Astrocyte (in vitro differentiated cells and primary cell): ENCODE measurements at regions not wholly inside any gene's neighbourhood (a gene's known extent, or its start where the extent isn't known, plus 50 kb on each side); places are given as distances from the start of the nearest gene placed in this dataset.
"Not testable (repeated sequence)": the region's sequence is repeated elsewhere in the genome, so short reads cannot be mapped to it uniquely, and the experiment has no call there.

Source experiments
- DNase-seq: peaks from one replicate; pipeline ENCODE4 v3.0.0-alpha.2; 2010; ENCODE audit warnings: low read depth
- FAIRE-seq: peaks from 2 replicates; lab custom pipeline; 2011; peaks lifted over from hg19 to GRCh38; lab: Jason Lieb, UNC
- H2AFZ ChIP-seq: 2 replicates; pipeline ENCODE4 v1.6.0; 2012; ENCODE audit warnings: low read depth, low read length, inconsistent platforms
- H3K27ac ChIP-seq: 2 replicates; pipeline ENCODE4 v1.5.1; 2011; ENCODE audit warnings: low read depth, low read length, inconsistent platforms
- H3K27me3 ChIP-seq: 2 replicates; pipeline ENCODE4 v1.6.0; 2011; ENCODE audit warnings: low read length, inconsistent platforms; ENCODE audit not compliant: insufficient read depth
- H3K36me3 ChIP-seq: 2 replicates; pipeline ENCODE4 v1.5.1; 2011; ENCODE audit warnings: low read length, inconsistent platforms; ENCODE audit not compliant: insufficient read depth
- H3K4me1 ChIP-seq: 2 replicates; pipeline ENCODE4 v1.5.1; 2011; ENCODE audit warnings: low read length, inconsistent platforms; ENCODE audit not compliant: insufficient read depth
- H3K4me2 ChIP-seq: 2 replicates; pipeline ENCODE4 v1.6.0; 2012; ENCODE audit warnings: low read length, inconsistent platforms
- H3K4me3 ChIP-seq: 2 replicates; pipeline ENCODE4 v1.5.1; 2011; ENCODE audit warnings: low read depth, mild to moderate bottlenecking, low read length, inconsistent platforms; ENCODE audit not compliant: insufficient read depth
- H3K79me2 ChIP-seq: 2 replicates; pipeline ENCODE4 v1.6.0; 2012; ENCODE audit warnings: mild to moderate bottlenecking, low read length, inconsistent platforms; ENCODE audit not compliant: insufficient read depth
- H3K9ac ChIP-seq: 2 replicates; pipeline ENCODE4 v1.6.0; 2012; ENCODE audit warnings: mild to moderate bottlenecking, low read length, inconsistent platforms
- H3K9me3 ChIP-seq: 2 replicates; pipeline ENCODE4 v1.5.1; 2012; ENCODE audit warnings: low read depth, mild to moderate bottlenecking, low read length, inconsistent platforms; ENCODE audit not compliant: insufficient read depth
- H4K20me1 ChIP-seq: 2 replicates; pipeline ENCODE4 v1.6.0; 2012; ENCODE audit warnings: low read length, inconsistent platforms; ENCODE audit not compliant: insufficient read depth
- H3K27ac Mint-ChIP-seq: one replicate; pipeline ENCODE4 v1.8.0; 2021; ENCODE audit warnings: mild to moderate bottlenecking, mixed read lengths; ENCODE audit not compliant: unreplicated experiment
- H3K27me3 Mint-ChIP-seq: one replicate; pipeline ENCODE4 v1.8.0; 2021; ENCODE audit warnings: low read depth, mixed read lengths; ENCODE audit not compliant: unreplicated experiment
- H3K36me3 Mint-ChIP-seq: one replicate; pipeline ENCODE4 v1.8.0; 2021; ENCODE audit warnings: low read depth, mixed read lengths; ENCODE audit not compliant: unreplicated experiment
- H3K4me1 Mint-ChIP-seq: one replicate; pipeline ENCODE4 v1.8.0; 2021; ENCODE audit warnings: low read depth, mixed read lengths; ENCODE audit not compliant: unreplicated experiment
- H3K4me3 Mint-ChIP-seq: one replicate; pipeline ENCODE4 v1.8.0; 2021; ENCODE audit warnings: mild to moderate bottlenecking, moderate library complexity, mixed read lengths; ENCODE audit not compliant: unreplicated experiment
- H3K9me3 Mint-ChIP-seq: one replicate; pipeline ENCODE4 v1.8.0; 2021; ENCODE audit warnings: mild to moderate bottlenecking, mixed read lengths; ENCODE audit not compliant: unreplicated experiment
- EZH2 ChIP-seq: IDR thresholded peaks from 2 replicates; pipeline ENCODE4 v1.6.1; 2012; ENCODE audit warnings: mild to moderate bottlenecking, low read length, inconsistent platforms; ENCODE audit not compliant: insufficient read depth
- TF ChIP-seq, protein P1 (sequence below): IDR thresholded peaks from 2 replicates; pipeline ENCODE4 v1.5.1; 2011; ENCODE audit warnings: low read depth, mild to moderate bottlenecking, inconsistent platforms, low read length, moderate library complexity; ENCODE audit not compliant: insufficient read depth

- TF ChIP-seq EZH2, result no peak
- TF ChIP-seq, protein P1, sequence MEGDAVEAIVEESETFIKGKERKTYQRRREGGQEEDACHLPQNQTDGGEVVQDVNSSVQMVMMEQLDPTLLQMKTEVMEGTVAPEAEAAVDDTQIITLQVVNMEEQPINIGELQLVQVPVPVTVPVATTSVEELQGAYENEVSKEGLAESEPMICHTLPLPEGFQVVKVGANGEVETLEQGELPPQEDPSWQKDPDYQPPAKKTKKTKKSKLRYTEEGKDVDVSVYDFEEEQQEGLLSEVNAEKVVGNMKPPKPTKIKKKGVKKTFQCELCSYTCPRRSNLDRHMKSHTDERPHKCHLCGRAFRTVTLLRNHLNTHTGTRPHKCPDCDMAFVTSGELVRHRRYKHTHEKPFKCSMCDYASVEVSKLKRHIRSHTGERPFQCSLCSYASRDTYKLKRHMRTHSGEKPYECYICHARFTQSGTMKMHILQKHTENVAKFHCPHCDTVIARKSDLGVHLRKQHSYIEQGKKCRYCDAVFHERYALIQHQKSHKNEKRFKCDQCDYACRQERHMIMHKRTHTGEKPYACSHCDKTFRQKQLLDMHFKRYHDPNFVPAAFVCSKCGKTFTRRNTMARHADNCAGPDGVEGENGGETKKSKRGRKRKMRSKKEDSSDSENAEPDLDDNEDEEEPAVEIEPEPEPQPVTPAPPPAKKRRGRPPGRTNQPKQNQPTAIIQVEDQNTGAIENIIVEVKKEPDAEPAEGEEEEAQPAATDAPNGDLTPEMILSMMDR, result no peak
- Mint-ChIP-seq H3K27ac (no peak overlapping the region), H3K27me3 (peaks cover 4% of the 10 kb centered on the region), H3K36me3 (no peaks in the 10 kb centered on the region), H3K4me1 (peaks cover 17% of the 10 kb centered on the region), H3K9me3 (no peaks in the 10 kb centered on the region), H3K4me3 (no peak overlapping the region)
- DNase-seq (no peak), FAIRE-seq (no peak)
- Histone ChIP-seq H2AFZ (no peak overlapping the region), H3K4me1 (no peaks in the 10 kb centered on the region), H3K27me3 (no peaks in the 10 kb centered on the region), H3K4me3 (no peak overlapping the region), H3K9me3 (no peaks in the 10 kb centered on the region), H3K36me3 (no peaks in the 10 kb centered on the region), H3K27ac (no peak overlapping the region), H3K4me2 (no peak overlapping the region), H3K79me2 (no peaks in the 10 kb centered on the region), H3K9ac (no peak overlapping the region), H4K20me1 (no peaks in the 10 kb centered on the region)
These were observed 306.6 kb downstream of the DAD1 start for GRCh38 chr14:22282417-22282816.

GRCh38 chr14:22281447-22281874, 307.6 kb downstream of the DAD1 start:
- H3K27ac Mint-ChIP-seq, H2AFZ ChIP-seq: not testable (repeated sequence)
- H3K4me1 Mint-ChIP-seq, result peaks cover 17% of the 10 kb centered on the region

GRCh38 chr14:22280497-22281316, 308.3 kb downstream of the DAD1 start:
- no peaks in the 10 kb centered on the region for H3K36me3 ChIP-seq
- H3K9me3 ChIP-seq, result no peaks in the 10 kb centered on the region
- no peaks in the 10 kb centered on the region for H3K79me2 ChIP-seq
- no peak overlapping the region for H2AFZ ChIP-seq
- H3K4me1 Mint-ChIP-seq, result peaks cover 17% of the 10 kb centered on the region
- H3K27me3 Mint-ChIP-seq, result peaks cover 4% of the 10 kb centered on the region
- no peaks in the 10 kb centered on the region for H3K36me3 Mint-ChIP-seq
- FAIRE-seq, result no peak
- peaks cover 7% of the 10 kb centered on the region for H3K27me3 ChIP-seq
- H3K4me3 ChIP-seq, result no peak overlapping the region
- H4K20me1 ChIP-seq, result no peaks in the 10 kb centered on the region
- DNase-seq, result no peak
- no peak overlapping the region for H3K9ac ChIP-seq
- H3K27ac Mint-ChIP-seq, result no peak overlapping the region
- TF ChIP-seq EZH2, result no peak
- TF ChIP-seq, protein P1, result no peak
- H3K9me3 Mint-ChIP-seq, result no peaks in the 10 kb centered on the region
- H3K4me3 Mint-ChIP-seq, result no peak overlapping the region
- H3K4me2 ChIP-seq, result no peak overlapping the region
- H3K4me1 ChIP-seq, result no peaks in the 10 kb centered on the region
- H3K27ac ChIP-seq, result no peak overlapping the region

More at GRCh38 chr14:22281447-22281874, 307.6 kb downstream of the DAD1 start:
- H3K9ac ChIP-seq, H3K36me3 Mint-ChIP-seq, FAIRE-seq, H3K27me3 ChIP-seq, H3K27ac ChIP-seq, H3K4me3 ChIP-seq, DNase-seq, H3K79me2 ChIP-seq, H3K27me3 Mint-ChIP-seq, H3K9me3 ChIP-seq, H3K4me2 ChIP-seq, H3K4me3 Mint-ChIP-seq, H4K20me1 ChIP-seq, H3K36me3 ChIP-seq, H3K4me1 ChIP-seq, H3K9me3 Mint-ChIP-seq: not testable (repeated sequence)
